Osteoblast (primary cell): ENCODE measurements at regions not wholly inside any gene's neighbourhood (a gene's known extent, or its start where the extent isn't known, plus 50 kb on each side); places are given as distances from the start of the nearest gene placed in this dataset.

Experiments used
- DNase-seq: peaks from one replicate; pipeline ENCODE4 v3.0.0; 2011; ENCODE audit warnings: low spot score, mixed read lengths; ENCODE audit not compliant: insufficient read length; ENCODE audit errors: missing footprints
- H2AFZ ChIP-seq: 2 replicates; pipeline ENCODE4 v1.6.0; 2011; ENCODE audit warnings: mild to moderate bottlenecking, low read length
- H3K27ac ChIP-seq: 2 replicates; pipeline ENCODE4 v1.5.1; 2011; ENCODE audit warnings: mild to moderate bottlenecking, low read depth, low read length, moderate library complexity
- H3K27me3 ChIP-seq: 2 replicates; pipeline ENCODE4 v1.6.0; 2012; ENCODE audit warnings: mild to moderate bottlenecking, control low read depth, inconsistent platforms, low read length, moderate library complexity; ENCODE audit not compliant: insufficient read depth
- H3K36me3 ChIP-seq: 2 replicates; pipeline ENCODE4 v1.5.1; 2011; ENCODE audit warnings: mild to moderate bottlenecking, low read length, control low read depth, moderate library complexity; ENCODE audit not compliant: insufficient read depth
- H3K4me1 ChIP-seq: 2 replicates; pipeline ENCODE4 v1.5.1; 2011; ENCODE audit warnings: mild to moderate bottlenecking, low read length, control low read depth, moderate library complexity; ENCODE audit not compliant: insufficient read depth
- H3K4me2 ChIP-seq: 2 replicates; pipeline ENCODE4 v1.6.0; 2011; ENCODE audit warnings: mild to moderate bottlenecking, low read length; ENCODE audit not compliant: insufficient read depth
- H3K4me3 ChIP-seq: fragments of 200-600 bp; sonication (generic); 3 replicates; pipeline ENCODE4 v1.5.1; 2012; ENCODE audit warnings: mild to moderate bottlenecking, low read length, inconsistent platforms; ENCODE audit not compliant: insufficient read depth
- H3K79me2 ChIP-seq: 2 replicates; pipeline ENCODE4 v1.6.0; 2012; ENCODE audit warnings: mild to moderate bottlenecking, low read length, control low read depth, inconsistent platforms; ENCODE audit not compliant: insufficient read depth
- H3K9me3 ChIP-seq: 2 replicates; pipeline ENCODE4 v1.5.1; 2011; ENCODE audit warnings: low read depth, low read length, control low read depth
- H4K20me1 ChIP-seq: 2 replicates; pipeline ENCODE4 v1.6.0; 2012; ENCODE audit warnings: mild to moderate bottlenecking, low read length, control low read depth; ENCODE audit not compliant: insufficient read depth
- CTCF ChIP-seq: IDR thresholded peaks from 2 replicates; pipeline ENCODE4 v1.5.1; 2011; ENCODE audit warnings: mild to moderate bottlenecking, low read depth, low read length, moderate library complexity; ENCODE audit errors: extremely low read depth

- TF ChIP-seq CTCF: no peak
- H4K20me1 ChIP-seq: no peaks in the 10 kb centered on the region
- H3K4me1 ChIP-seq: no peaks in the 10 kb centered on the region
- H3K4me2 ChIP-seq: peak overlapping the region; percentile 41
- no peak overlapping the region for H3K4me3 ChIP-seq
- peaks cover 10% of the 10 kb centered on the region for H3K27me3 ChIP-seq
- H2AFZ ChIP-seq: peak overlapping the region; percentile 52
- no peaks in the 10 kb centered on the region for H3K79me2 ChIP-seq
- no peaks in the 10 kb centered on the region for H3K36me3 ChIP-seq
- no peaks in the 10 kb centered on the region for H3K9me3 ChIP-seq
- no peak overlapping the region for H3K27ac ChIP-seq
- DNase-seq: no peak
Observed at GRCh38 chr7:106377847-106378361, 93.1 kb upstream of the NAMPT start.

GRCh38 chr7:106376026-106376799 is 91.4 kb upstream of the NAMPT start:
- H3K4me3 ChIP-seq: no peak overlapping the region
- no peak overlapping the region for H3K4me2 ChIP-seq
- no peaks in the 10 kb centered on the region for H3K4me1 ChIP-seq
- H3K27me3 ChIP-seq: peaks cover 3% of the 10 kb centered on the region
- TF ChIP-seq CTCF: no peak
- H2AFZ ChIP-seq: no peak overlapping the region
- H3K79me2 ChIP-seq: no peaks in the 10 kb centered on the region
- no peaks in the 10 kb centered on the region for H3K36me3 ChIP-seq
- H3K27ac ChIP-seq: no peak overlapping the region
- H3K9me3 ChIP-seq: no peaks in the 10 kb centered on the region
- H4K20me1 ChIP-seq: no peaks in the 10 kb centered on the region
- no peak for DNase-seq

- no peaks in the 10 kb centered on the region for H3K36me3 ChIP-seq
- H3K4me3 ChIP-seq: no peak overlapping the region
- H3K79me2 ChIP-seq: no peaks in the 10 kb centered on the region
- no peak overlapping the region for H3K4me2 ChIP-seq
- no peak for TF ChIP-seq CTCF
- no peaks in the 10 kb centered on the region for H4K20me1 ChIP-seq
- H3K4me1 ChIP-seq: no peaks in the 10 kb centered on the region
- peaks cover 3% of the 10 kb centered on the region for H3K27me3 ChIP-seq
- no peak for DNase-seq
- H2AFZ ChIP-seq: no peak overlapping the region
- no peak overlapping the region for H3K27ac ChIP-seq
- H3K9me3 ChIP-seq: no peaks in the 10 kb centered on the region
Observed at GRCh38 chr7:106375499-106375898, 90.7 kb upstream of the NAMPT start.

- Histone ChIP-seq H3K4me2 (no peak overlapping the region), H3K27ac (no peak overlapping the region), H2AFZ (no peak overlapping the region), H3K27me3 (peaks cover 3% of the 10 kb centered on the region), H3K9me3 (no peaks in the 10 kb centered on the region), H3K36me3 (no peaks in the 10 kb centered on the region), H3K4me1 (peaks cover 3% of the 10 kb centered on the region), H4K20me1 (no peaks in the 10 kb centered on the region), H3K79me2 (no peaks in the 10 kb centered on the region), H3K4me3 (no peak overlapping the region)
- DNase-seq: no peak
- no peak for TF ChIP-seq CTCF
Observed at GRCh38 chr7:106374437-106374836, 89.7 kb upstream of the NAMPT start.
